Ishikawa (cell line): ENCODE measurements at regions not wholly inside any gene's neighbourhood (a gene's known extent, or its start where the extent isn't known, plus 50 kb on each side); places are given as distances from the start of the nearest gene placed in this dataset.

Experiments used
- CEBPB ChIP-seq: IDR thresholded peaks from 2 replicates; pipeline ENCODE4 v1.6.1; 2012
- CREB1 ChIP-seq: IDR thresholded peaks from 2 replicates; pipeline ENCODE4 v1.6.1; 2012; ENCODE audit warnings: low read depth
- EGR1 ChIP-seq: IDR thresholded peaks from 2 replicates; pipeline ENCODE4 v1.6.1; 2012
- EP300 ChIP-seq: IDR thresholded peaks from 2 replicates; pipeline ENCODE4 v1.6.1; 2012; ENCODE audit warnings: borderline replicate concordance
- FOXM1 ChIP-seq: IDR thresholded peaks from 2 replicates; pipeline ENCODE4 v1.6.1; 2012; ENCODE audit warnings: low read depth, borderline replicate concordance
- MAX ChIP-seq: IDR thresholded peaks from 2 replicates; pipeline ENCODE4 v1.6.1; 2012
- NFIC ChIP-seq: IDR thresholded peaks from 2 replicates; pipeline ENCODE4 v1.6.1; 2012
- RAD21 ChIP-seq: IDR thresholded peaks from 2 replicates; pipeline ENCODE4 v1.6.1; 2012; ENCODE audit warnings: low read depth
- REST ChIP-seq: IDR thresholded peaks from 2 replicates; pipeline ENCODE4 v1.6.1; 2012; ENCODE audit warnings: low read depth, mild to moderate bottlenecking
- TAF1 ChIP-seq: IDR thresholded peaks from 2 replicates; pipeline ENCODE4 v1.6.1; 2012; ENCODE audit warnings: low read depth, mild to moderate bottlenecking
- TCF12 ChIP-seq: IDR thresholded peaks from 2 replicates; pipeline ENCODE4 v1.6.1; 2012; ENCODE audit warnings: low read depth
- TEAD4 ChIP-seq: IDR thresholded peaks from 2 replicates; pipeline ENCODE4 v1.6.1; 2012
- USF1 ChIP-seq: IDR thresholded peaks from 2 replicates; pipeline ENCODE4 v1.6.1; 2012
- YY1 ChIP-seq: IDR thresholded peaks from 2 replicates; pipeline ENCODE4 v1.6.1; 2012; ENCODE audit warnings: low read depth
- ZBTB7A ChIP-seq: IDR thresholded peaks from 2 replicates; pipeline ENCODE4 v1.6.1; 2012; ENCODE audit warnings: low read depth

- TF ChIP-seq YY1 (no peak), TEAD4 (no peak), EGR1 (no peak), EP300 (no peak), MAX (no peak), CEBPB (no peak), RAD21 (no peak), FOXM1 (no peak)
Observed at GRCh38 chr2:3033315-3033714, 344.3 kb downstream of the EIPR1 start.

GRCh38 chr2:3025984-3026383 is 351.6 kb downstream of the EIPR1 start:
- TF ChIP-seq CEBPB (no peak), CREB1 (no peak), ZBTB7A (no peak), USF1 (no peak), NFIC (no peak), YY1 (no peak), EGR1 (no peak), FOXM1 (no peak), REST (no peak), RAD21 (no peak), TAF1 (no peak)

- no peak for TF ChIP-seq EGR1
- no peak for TF ChIP-seq ZBTB7A
- TF ChIP-seq FOXM1 = no peak
- no peak for TF ChIP-seq TEAD4
- no peak for TF ChIP-seq CREB1
- TF ChIP-seq CEBPB = no peak
- TF ChIP-seq MAX = no peak
- no peak for TF ChIP-seq TCF12
- no peak for TF ChIP-seq NFIC
- no peak for TF ChIP-seq RAD21
- no peak for TF ChIP-seq EP300
Observed at GRCh38 chr2:3025261-3025660, 352.4 kb downstream of the EIPR1 start.

GRCh38 chr2:3024401-3024935 is 353.1 kb downstream of the EIPR1 start:
- no peak for TF ChIP-seq FOXM1

- TF ChIP-seq TAF1 (no peak), RAD21 (no peak), USF1 (no peak), EP300 (no peak), ZBTB7A (no peak), MAX (no peak), YY1 (no peak), REST (no peak), TCF12 (no peak), EGR1 (no peak), NFIC (no peak), FOXM1 (no peak), CEBPB (no peak), TEAD4 (no peak), CREB1 (no peak)
Observed at GRCh38 chr2:3023531-3023930, 354.1 kb downstream of the EIPR1 start.

- TF ChIP-seq ZBTB7A (no peak), USF1 (no peak), TAF1 (no peak), TEAD4 (no peak), CEBPB (no peak), EGR1 (no peak), TCF12 (no peak), RAD21 (no peak), NFIC (no peak), CREB1 (no peak), REST (no peak), FOXM1 (no peak), EP300 (no peak), MAX (no peak), YY1 (no peak)
Observed at GRCh38 chr2:3022841-3023372, 354.7 kb downstream of the EIPR1 start.
